ENCODE measurements at regions not wholly inside any gene's neighbourhood (a gene's known extent, or its start where the extent isn't known, plus 50 kb on each side); places are given as distances from the start of the nearest gene placed in this dataset.
A peak's percentile ranks its signal among the peaks of the same experiment; 100 is the strongest.

GRCh38 chr18:27707201-27707600 lies 469.7 kb downstream of the CDH2 start:
- no peak for DNase-seq
- intact Hi-C loops (cut with DNase I): no loop called here

DNA sequence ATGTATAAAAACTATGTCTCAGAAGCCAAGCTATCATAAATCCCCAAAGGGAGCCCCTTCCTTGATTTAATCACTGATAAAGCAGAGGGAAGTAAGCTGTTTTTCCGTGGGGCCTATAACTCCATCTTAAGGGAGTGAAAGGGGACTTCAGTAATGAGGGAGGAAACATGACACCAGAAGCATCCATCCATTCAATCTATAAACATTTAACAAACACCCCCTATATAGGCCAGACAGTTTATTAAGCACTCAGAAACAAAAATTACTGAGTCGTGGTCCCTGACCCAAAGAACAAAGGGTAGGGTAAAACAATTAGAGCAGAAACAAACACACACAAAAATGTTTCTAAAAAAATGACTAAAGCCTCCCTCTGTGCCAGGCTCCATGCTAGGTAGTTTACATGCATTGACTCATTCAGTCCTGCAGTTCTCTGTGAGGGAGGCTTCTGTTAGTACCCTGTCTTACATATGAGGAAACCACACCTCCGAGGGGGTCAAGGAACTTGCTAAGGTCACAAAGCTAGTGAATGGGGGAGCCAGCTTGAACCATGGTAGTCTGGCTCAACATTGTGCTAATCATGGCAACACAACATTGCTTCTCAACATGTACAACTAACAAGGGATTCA lies 472.1 kb downstream of the CDH2 start:
- intact Hi-C loops (cut with DNase I): no loop called here
- no peak for DNase-seq

DNA sequence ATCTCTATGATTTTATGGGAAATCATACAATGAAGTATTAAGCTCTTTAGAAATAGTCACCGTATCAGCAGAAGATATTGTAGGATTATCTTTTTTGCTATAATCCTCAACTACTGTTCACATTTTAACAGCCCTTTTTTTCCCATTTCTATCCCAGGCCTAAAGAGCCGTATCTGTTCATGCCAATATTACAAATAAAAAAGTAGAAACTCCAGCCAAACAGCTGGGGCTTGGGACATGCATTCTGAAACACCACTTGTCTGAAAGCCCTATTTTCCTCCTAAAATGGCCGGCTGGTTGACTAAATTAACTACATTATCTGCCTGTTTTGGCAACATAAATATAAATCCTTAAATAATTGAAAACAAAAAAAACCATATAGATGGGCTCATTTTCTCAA lies 477.8 kb downstream of the CDH2 start:
- intact Hi-C loops (cut with DNase I): no loop called here
- no peak for DNase-seq

- intact Hi-C loops (cut with DNase I): no loop called here
- DNase-seq: no peak
Measured at GRCh38 chr18:27696148-27696547, 480.8 kb downstream of the CDH2 start.

DNA sequence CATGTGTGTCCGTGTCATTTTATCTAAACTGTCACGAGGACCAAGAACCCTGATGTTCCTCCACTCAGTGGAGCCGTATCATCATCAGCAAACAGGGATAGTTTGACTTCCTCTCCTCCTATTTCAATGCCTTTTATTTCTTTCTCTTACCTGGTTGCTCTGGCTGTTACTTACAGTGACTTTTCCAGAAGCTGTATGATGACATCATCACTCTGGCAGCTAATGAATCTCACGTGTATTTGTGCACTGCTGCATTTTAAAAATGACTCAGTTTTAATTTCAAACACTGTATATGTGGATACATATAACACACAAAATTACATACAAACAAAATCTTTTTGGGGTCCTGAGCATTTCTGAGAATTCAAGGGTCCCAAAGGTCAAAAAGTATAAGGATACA lies 481.4 kb downstream of the CDH2 start:
- intact Hi-C loops (cut with DNase I): no loop called here
- no peak for DNase-seq

- peak in 1 of 10 donors; percentile 51 for DNase-seq
- intact Hi-C loops (cut with DNase I): no loop called here
Measured at GRCh38 chr18:27695052-27695451, 481.9 kb downstream of the CDH2 start.

GRCh38 chr18:27688581-27688980 lies 488.3 kb downstream of the CDH2 start:
- DNase-seq: no peak
- intact Hi-C loops (cut with DNase I): no loop called here

DNA sequence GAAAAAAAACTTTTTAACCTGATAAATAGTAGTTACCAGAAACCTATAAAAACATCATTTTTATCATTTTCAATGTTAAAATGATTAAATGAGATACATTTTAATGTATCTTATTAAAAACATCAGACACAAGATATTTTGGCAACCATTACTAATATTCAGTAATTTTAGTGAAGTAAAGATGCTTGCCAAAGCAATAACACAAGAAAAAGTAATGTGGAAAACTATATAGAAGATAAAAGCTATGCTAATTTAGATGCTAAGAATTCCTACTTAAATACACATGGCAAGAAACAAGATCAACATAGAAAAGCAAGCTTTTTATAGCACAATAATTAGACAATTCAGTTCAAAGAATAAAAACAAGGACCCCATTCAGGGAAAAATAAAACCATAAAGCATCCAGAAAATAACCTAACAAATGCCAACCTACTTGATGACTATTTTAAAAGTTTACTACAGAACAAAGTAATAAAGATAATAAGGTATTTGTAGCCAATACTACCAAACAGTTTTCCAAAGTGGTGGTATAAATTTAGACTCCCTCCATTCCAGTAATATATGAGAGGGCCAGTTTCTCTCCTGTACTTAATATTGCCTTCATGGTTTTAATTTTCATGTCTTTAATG lies 489.5 kb downstream of the CDH2 start:
- intact Hi-C loops (cut with DNase I): no loop called here
- DNase-seq: no peak

DNA sequence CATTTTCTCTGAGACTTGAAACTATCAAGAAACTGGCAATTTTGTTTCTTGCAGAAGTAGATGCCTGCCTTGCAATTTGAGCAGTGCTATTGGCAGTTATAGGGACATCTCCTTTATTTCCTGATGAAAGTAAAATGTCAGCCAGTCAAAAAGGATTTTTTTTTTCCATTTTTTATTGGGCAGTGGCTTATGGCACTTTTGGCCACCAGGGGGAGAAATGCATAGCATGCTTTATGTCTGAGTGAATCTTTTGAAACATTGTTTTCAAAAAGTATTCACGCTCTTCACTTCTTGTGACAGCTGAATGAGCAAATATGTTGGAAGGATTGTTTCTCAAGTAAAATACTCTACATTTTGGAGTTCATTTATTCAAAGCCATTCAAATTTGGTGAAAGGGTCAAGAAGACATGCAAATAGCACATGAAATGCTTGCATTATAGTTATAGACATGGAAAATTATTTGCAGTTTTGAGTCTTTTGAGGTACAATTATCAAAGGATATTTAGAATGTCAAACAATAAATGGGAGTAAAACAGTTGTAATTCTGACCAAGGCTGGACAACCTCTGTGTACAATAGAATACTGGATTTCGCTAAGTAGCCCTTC lies 491.0 kb downstream of the CDH2 start:
- intact Hi-C loops (cut with DNase I): no loop called here
- peak in 1 of 10 donors; percentile 21 for DNase-seq

DNA sequence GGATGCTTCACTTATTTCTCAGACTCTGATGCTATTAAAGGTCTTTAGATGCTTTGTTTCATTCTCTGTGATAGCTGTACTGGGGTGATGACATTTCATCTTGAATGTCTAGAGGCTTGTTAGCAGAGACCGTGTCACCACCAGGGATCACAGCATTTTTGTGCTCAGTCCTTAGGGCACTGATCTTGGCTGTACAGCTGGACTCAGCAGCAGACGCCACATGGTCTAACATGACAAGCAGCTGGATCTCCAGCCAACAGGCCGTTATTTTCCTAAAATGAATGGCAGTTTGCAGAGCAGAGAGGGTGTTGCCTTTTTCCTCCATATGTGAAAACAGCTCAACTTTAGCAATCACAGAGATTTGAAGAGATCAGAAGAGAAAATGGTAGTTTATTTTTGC lies 491.8 kb downstream of the CDH2 start:
- DNase-seq: no peak
- intact Hi-C loops (cut with DNase I): no loop called here

- DNase-seq: no peak
- intact Hi-C loops (cut with DNase I): no loop called here
Measured at GRCh38 chr18:27674411-27674810, 489.3 kb upstream of the CHST9 start.

DNA sequence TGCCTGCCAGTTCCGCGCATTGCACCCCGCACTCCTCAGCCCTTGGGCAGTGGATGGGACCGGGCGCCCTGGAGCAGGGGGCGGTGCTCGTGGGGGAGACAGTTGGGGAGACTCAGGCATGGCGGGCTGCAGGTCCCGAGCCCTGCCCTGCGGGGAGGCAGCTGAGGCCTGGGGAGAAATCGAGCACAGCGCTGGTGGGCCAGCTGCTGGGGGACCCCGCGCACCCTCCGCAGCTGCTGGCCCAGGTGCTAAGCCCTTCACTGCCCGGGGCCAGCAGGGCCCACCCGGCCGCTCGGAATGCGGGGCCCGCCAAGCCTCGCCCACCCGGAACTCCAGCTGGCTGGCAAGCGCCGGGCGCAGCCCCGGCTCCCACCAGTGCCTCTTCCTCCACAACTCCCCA lies 488.8 kb upstream of the CHST9 start:
- DNase-seq: peak in 2 of 10 donors; percentile 77

DNA sequence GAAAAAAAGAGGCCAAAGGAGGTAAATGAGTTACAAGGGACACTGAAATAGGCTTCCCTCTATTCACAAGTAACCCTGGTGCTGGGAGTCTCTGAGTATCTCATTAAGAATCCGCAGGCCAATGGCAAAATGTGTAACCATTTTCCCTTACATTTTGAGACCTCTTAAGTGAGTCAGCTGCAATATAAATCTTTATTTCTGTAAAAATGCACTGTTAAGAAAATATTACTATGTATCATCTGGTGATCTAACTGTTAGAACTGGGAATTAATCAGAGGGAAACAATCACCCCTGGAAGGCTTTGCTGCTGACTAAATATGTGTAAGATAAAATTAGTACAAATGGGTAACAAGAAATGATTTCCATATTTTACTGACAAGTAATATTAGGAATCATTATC lies 483.1 kb upstream of the CHST9 start:
- intact Hi-C loops (cut with DNase I): no loop called here
- DNase-seq: no peak

More for the DNA sequence above, 488.8 kb upstream of the CHST9 start:
- intact Hi-C loops (cut with DNase I): no loop called here

DNA sequence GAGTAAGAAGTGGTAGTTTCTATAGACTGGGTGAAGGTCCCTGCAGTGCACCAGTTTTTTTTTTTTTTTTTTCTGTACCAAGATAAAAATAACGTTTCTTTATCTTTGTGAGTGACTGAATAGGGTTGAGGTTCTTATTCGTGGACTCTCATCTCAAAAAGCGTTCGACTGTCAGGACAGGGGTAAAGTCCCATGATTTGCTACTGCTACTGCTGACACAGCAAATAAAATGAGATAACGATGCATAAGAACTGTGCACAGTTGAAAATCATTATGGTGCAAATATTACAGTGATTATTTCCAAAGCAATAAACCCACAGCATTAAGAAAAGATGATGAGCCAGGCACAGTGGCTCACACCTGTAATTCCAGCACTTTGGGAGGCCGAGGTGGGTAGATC lies 482.0 kb upstream of the CHST9 start:
- intact Hi-C loops (cut with DNase I): no loop called here

DNA sequence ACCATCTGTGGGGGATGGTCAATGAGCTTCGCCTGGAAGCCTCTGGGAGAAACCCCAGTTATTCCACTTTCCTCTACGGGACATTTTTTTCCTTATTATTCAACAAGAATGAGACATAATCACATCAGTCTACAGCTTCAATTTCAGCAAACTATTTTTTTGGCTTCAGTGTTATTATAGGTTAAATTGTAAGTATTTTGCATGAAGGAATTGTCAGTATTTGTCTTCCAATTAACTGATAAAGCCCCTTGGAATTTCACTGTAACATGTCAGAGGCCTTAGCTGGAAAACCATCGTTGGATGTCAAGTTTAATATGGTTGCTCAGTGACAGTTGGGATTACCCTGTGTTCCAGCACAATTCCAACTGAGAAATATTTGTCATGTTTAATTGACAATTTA lies 480.9 kb upstream of the CHST9 start:
- no peak for DNase-seq
- intact Hi-C loops (cut with DNase I): no loop called here

More for the DNA sequence above, 482.0 kb upstream of the CHST9 start:
- no peak for DNase-seq

GRCh38 chr18:27665264-27665799 lies 480.2 kb upstream of the CHST9 start:
- intact Hi-C loops (cut with DNase I): no loop called here
- DNase-seq: no peak

DNA sequence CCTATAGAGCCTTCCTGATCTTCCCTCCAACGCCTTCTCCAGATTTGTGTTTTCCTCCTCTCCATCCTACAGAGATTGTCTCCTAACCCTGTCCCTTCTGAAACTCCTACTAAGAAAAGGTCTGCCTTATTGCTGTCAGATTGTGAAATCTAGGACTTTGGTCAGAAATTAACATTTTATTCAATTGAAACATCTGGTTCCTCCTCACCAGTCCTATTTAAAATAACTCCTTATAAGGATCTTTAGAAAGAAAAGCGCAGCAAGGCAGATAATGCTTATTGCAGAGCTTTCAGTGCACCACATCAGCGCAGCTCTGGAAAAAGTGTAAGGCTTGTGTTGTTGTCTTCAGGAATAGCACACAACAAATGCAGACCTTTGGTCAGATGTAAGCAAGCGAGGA lies 477.8 kb upstream of the CHST9 start:
- intact Hi-C loops (cut with DNase I): no loop called here
- DNase-seq: no peak

DNA sequence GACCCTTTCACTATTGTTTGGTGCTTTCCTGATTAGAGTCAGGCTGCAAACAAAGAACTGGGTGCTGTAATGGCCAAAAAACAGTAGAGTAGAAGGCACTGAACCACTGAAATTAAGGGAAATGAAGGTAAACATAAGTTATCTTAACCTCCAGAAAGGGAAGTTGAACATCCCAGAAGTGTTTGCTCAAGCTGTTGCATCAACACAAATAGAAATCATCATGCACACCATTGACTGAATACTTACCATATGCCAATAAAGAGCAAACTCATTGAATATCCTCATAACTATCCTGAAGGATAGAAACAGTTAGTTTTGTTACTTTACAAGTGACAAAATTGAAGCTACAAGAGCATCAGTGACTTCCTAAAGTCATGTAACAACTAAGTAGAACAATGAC lies 477.4 kb upstream of the CHST9 start:
- no peak for DNase-seq
- intact Hi-C loops (cut with DNase I): no loop called here

- intact Hi-C loops (cut with DNase I): no loop called here
- no peak for DNase-seq
Measured at GRCh38 chr18:27661320-27662018, 476.4 kb upstream of the CHST9 start.

DNA sequence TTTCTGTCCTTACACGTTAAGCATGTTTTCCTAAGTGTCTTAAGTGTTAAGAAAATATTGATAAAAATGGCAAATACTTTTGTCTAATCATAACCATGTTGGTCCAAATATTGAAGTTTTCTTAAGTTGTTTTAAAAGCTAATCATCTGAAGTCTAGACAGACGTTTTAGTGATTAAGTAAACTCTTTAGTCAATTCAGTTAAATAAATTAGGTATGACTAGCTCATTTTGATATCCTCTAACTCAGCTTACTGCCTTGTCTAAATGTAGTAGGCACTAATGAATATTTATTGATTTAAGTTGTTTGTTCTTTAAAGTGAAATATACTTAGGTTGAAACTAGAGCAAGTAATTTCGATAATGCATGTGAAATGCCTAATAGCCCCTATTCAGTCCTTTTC lies 471.8 kb upstream of the CHST9 start:
- intact Hi-C loops (cut with DNase I): no loop called here
- no peak for DNase-seq

DNA sequence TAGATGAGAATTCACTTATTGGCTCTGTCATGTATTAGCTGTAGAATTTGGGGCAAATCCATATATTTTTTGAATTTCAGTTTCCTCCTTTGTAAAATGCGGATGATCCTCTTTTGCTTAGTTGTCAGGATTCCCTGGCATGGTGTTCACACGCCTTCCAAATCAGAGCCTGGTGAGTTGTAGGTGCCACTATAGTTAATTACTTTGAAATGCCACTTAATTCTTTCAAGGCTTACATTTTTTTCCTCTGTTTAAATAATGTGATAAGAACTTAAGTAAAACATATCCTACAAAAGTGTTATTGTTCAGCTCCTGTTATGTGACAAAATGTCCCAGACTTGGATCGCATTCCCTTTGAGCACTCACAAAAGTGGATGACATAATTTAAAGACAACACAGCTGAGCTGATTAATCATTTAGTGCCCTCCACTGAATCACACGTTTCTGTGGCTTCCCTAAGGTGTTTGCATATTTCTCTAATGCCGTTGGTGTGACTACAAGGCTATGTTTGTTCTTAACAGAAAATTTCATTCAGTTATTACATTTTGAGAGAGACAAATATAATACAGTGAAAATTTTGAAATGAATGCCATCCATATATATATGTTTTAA lies 471.2 kb upstream of the CHST9 start:
- DNase-seq: no peak
- intact Hi-C loops (cut with DNase I): no loop called here
